ENCODE measurements at regions not wholly inside any gene's neighbourhood (a gene's known extent, or its start where the extent isn't known, plus 50 kb on each side); places are given as distances from the start of the nearest gene placed in this dataset.

DNA sequence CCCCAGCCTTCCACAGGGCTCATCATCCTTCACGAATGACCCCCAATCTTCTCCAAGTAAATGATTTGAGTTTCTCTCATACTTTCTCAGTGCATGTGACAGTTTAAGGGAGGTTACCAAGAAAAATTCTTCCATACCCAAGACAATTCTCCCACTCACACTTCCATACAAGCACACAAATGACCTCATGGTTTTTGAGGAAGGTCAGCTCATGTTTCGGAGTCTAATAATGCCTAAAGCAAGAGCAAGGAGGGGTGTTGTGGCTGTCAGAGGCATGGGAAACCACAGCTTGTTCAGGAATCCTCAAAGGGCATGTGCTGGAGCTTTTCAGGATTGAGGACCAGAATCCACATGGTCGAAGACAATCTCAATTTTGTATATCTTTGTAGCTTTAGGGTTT, 279.0 kb downstream of the MAFB start:
- TF ChIP-seq, protein P1, sequence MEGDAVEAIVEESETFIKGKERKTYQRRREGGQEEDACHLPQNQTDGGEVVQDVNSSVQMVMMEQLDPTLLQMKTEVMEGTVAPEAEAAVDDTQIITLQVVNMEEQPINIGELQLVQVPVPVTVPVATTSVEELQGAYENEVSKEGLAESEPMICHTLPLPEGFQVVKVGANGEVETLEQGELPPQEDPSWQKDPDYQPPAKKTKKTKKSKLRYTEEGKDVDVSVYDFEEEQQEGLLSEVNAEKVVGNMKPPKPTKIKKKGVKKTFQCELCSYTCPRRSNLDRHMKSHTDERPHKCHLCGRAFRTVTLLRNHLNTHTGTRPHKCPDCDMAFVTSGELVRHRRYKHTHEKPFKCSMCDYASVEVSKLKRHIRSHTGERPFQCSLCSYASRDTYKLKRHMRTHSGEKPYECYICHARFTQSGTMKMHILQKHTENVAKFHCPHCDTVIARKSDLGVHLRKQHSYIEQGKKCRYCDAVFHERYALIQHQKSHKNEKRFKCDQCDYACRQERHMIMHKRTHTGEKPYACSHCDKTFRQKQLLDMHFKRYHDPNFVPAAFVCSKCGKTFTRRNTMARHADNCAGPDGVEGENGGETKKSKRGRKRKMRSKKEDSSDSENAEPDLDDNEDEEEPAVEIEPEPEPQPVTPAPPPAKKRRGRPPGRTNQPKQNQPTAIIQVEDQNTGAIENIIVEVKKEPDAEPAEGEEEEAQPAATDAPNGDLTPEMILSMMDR (IDR thresholded peaks at IDR 0.05; ENCODE audit: low read length): no peak
- no peak for TF ChIP-seq EZH2 (IDR thresholded peaks at IDR 0.05; ENCODE audit: borderline replicate concordance, low read length)
